HEK293 (cell line): ENCODE measurements at regions not wholly inside any gene's neighbourhood (a gene's known extent, or its start where the extent isn't known, plus 50 kb on each side); places are given as distances from the start of the nearest gene placed in this dataset.

Experiments
- CTCF ChIP-seq: fragments of 450-650 bp; formaldehyde crosslinking; IDR thresholded peaks from 2 replicates; pipeline ENCODE4 v1.5.1; 2016; ENCODE audit warnings: missing biosample characterization, missing genetic modification characterization
- KLF10 ChIP-seq: fragments of 450-650 bp; IDR thresholded peaks from 2 replicates; pipeline ENCODE4 v1.5.1; 2018; ENCODE audit warnings: missing biosample characterization, mild to moderate bottlenecking, missing genetic modification characterization
- ZBTB7A ChIP-seq: fragments of 450-650 bp; formaldehyde crosslinking; IDR thresholded peaks from 2 replicates; pipeline ENCODE4 v1.5.1; 2016; ENCODE audit warnings: low read depth, missing biosample characterization, missing genetic modification characterization
- ZNF121 ChIP-seq: fragments of 450-650 bp; formaldehyde crosslinking; IDR thresholded peaks from 2 replicates; pipeline ENCODE4 v1.5.1; 2016; ENCODE audit warnings: missing biosample characterization, missing genetic modification characterization
- ZNF335 ChIP-seq: fragments of 450-650 bp; formaldehyde crosslinking; conservative IDR thresholded peaks from 2 replicates; pipeline ENCODE4 v1.5.1; 2016; ENCODE audit warnings: missing biosample characterization, missing genetic modification characterization
- ZNF548 ChIP-seq: fragments of 450-650 bp; formaldehyde crosslinking; IDR thresholded peaks from 2 replicates; pipeline ENCODE4 v1.5.1; 2016; ENCODE audit warnings: missing biosample characterization, missing genetic modification characterization
- ZNF600 ChIP-seq: fragments of 450-650 bp; formaldehyde crosslinking; IDR thresholded peaks from 2 replicates; pipeline ENCODE4 v1.5.1; 2016; ENCODE audit warnings: missing biosample characterization, missing genetic modification characterization
- ZNF670 ChIP-seq: fragments of 450-650 bp; formaldehyde crosslinking; IDR thresholded peaks from 2 replicates; pipeline ENCODE4 v1.5.1; 2016; ENCODE audit warnings: missing biosample characterization, missing genetic modification characterization, low read depth
- ZNF776 ChIP-seq: fragments of 450-650 bp; formaldehyde crosslinking; IDR thresholded peaks from 2 replicates; pipeline ENCODE4 v1.5.0; 2017; ENCODE audit warnings: missing biosample characterization, missing genetic modification characterization, borderline replicate concordance
- ZNF830 ChIP-seq: fragments of 450-650 bp; IDR thresholded peaks from 2 replicates; pipeline ENCODE4 v1.5.0; 2018; ENCODE audit warnings: missing biosample characterization, missing genetic modification characterization, low read depth, mild to moderate bottlenecking, moderate library complexity

DNA sequence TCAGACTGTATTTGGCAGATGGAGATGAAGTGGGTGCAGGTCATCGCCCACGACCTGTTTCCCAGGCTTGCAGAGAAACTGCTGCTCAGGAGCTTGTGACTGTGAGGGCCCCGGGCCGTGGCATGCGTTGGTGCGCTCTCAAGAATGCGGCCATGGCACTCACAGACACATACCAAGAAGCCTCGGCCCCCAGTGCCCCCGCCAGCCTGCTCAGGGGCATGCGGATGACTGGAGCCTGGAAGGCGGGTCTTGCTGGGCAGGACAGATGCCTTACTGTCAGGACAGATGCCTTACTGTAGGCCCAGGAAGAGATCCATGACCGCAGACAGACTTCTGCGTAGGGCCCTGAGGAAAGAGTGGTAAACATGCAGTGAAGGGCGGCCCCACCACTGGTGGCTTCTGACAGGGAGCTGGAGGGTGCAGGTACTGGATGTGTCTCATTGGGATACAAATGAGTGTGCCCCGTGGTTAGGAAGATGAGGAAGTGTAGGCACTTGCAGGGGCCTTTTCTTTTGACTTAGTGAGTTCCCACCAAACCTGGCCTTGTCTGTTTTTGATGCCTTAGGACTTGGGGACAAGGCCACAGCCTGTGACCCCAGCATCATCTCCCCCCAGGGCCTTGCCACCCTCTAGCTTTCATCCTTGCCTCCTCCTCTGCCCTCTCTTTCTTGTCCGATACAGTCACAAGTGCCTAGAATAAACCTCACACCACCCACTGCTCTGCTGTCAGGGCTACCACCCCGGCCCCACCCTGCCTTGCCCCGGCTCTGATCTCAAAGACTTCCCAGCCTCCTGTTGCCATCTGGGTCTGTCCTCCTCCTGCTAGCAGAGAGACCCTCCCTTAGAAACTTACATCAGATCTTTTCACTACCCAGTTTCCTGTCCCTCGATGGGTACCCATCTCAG lies 68.8 kb upstream of the ABL1 start:
- TF ChIP-seq ZNF548 (tag by site-specific recombination) = no peak
- TF ChIP-seq ZNF776 (tag by site-specific recombination) = no peak
- no peak for TF ChIP-seq ZNF335 (tag by site-specific recombination)
- no peak for TF ChIP-seq ZBTB7A (tag by site-specific recombination)
- no peak for TF ChIP-seq ZNF121 (tag by site-specific recombination)
- TF ChIP-seq CTCF (tag by site-specific recombination) = no peak
- TF ChIP-seq KLF10 (tag by site-specific recombination) = no peak
- TF ChIP-seq ZNF830 (tag by site-specific recombination) = no peak
- no peak for TF ChIP-seq ZNF600 (tag by site-specific recombination)
- no peak for TF ChIP-seq ZNF670 (tag by site-specific recombination)
